ENCODE measurements at regions not wholly inside any gene's neighbourhood (a gene's known extent, or its start where the extent isn't known, plus 50 kb on each side); places are given as distances from the start of the nearest gene placed in this dataset.
"Not testable (repeated sequence)": the region's sequence is repeated elsewhere in the genome, so short reads cannot be mapped to it uniquely, and the experiment has no call there.

DNA sequence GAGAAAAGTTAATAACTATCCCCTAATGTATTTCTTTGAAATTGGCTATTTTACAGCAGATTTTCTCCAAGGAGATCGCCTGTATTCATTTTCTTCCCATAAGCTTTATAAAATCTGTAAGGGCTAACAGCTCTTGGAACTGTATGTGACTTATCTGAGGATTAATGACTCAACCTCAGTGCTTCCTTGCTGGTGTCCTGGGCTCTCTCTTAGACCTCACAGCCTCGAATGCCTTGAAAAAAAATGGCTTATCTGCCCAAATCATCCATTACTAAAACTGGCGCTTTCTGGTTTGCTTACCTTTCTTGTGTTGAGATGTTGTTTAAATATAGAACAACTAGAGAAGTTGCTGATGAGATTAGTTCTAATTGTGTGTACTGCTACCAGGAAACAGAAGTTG, 713.6 kb downstream of the SLC4A3 start:
- DNase-seq (ENCODE audit: low spot score): no peak

DNA sequence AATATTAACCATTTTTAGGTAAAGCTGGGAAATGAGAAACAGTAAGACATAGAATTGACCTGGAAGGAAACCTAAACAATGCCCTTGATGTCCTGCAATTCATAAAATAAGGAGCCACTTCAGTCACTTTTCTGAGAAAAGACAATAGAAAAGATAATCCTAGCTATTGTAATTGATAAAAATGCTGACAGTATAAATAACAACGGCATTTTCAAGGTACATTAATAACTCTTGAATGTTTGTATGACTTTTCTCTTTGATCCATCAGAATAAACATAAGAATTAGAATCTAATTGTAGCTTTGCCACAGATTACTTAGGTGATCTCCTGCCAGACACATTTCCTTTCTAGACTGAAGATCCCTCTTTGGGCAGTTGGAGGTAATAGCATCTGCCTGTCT, 719.5 kb downstream of the SLC4A3 start:
- no peak for DNase-seq (ENCODE audit: low spot score)

DNA sequence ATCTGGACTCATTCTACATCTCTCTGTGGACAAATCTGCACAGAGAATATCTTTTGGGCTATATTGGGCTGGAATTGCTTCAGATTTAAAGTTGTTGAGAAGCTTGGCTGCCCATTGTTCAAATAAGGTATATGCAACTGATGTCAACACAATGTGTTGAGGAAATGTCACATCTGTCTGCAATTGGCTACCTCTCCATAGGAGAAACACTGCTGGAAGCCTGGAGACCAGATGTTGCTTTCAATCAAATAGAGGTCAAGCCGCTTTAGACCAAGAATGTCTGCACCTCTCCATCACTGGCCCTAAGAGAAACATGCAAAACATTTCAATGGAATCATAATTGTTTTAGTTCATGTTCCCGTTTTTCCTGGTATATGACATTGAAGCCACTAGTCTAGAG, 720.2 kb downstream of the SLC4A3 start:
- no peak for DNase-seq (ENCODE audit: low spot score)

DNA sequence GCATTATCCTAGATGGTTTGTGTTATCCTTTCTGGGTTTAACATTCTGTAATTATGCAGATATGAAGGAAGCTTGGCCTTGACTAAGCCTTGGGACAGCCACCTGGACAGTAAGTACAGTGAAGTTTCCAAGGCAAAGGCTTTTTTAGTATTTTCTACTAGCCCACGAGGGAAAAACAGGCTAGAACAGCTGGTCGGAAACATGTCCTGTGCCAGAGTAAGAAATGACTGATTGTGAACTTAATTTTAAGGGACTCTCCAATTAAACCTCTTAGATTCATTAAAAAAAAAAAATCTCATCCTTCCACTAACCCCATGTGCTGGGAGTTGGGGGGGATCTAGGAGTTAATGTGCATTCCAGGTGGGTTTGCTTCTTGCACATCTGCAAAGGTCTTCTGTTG, 720.8 kb downstream of the SLC4A3 start:
- no peak for DNase-seq (ENCODE audit: low spot score)

DNA sequence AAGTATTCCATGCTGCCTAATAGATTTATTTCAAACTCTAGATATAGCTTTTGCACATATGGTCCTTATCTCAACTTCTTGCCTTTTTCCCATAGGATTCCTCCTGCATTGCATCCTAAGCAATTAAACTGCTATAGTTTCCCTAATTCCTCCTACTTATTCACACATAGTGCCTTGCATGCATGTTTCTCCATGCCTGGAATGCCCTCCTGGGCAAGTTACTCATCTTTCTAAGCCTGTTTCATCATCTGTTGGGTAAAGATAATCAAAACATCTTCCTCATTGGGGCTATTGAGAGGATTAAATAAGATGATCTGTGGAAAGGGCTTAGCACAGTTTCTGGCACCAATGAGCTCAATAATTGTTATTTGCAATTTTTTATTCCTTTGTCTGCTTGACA, 726.5 kb downstream of the SLC4A3 start:
- no peak for DNase-seq (ENCODE audit: low spot score)

DNA sequence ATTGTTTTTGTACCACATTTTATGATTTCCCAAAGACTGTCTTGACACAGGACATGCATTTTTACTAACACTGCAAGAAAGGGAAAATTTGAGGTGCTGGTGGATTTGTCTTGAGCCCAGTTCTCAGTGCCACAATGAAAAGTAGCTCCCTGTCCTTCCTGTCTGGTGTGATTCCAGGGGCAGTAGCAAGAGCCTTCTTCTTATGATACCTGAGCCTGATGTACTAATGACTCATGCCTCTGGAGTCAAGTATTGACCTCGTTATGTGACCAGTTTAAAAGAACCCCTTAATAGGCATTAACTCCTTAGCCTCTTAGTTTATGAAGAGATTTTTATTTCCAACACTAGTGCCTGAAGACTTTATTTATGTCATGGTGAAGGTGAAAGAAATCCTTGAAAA, 728.6 kb downstream of the SLC4A3 start:
- DNase-seq (ENCODE audit: low spot score): no peak

DNA sequence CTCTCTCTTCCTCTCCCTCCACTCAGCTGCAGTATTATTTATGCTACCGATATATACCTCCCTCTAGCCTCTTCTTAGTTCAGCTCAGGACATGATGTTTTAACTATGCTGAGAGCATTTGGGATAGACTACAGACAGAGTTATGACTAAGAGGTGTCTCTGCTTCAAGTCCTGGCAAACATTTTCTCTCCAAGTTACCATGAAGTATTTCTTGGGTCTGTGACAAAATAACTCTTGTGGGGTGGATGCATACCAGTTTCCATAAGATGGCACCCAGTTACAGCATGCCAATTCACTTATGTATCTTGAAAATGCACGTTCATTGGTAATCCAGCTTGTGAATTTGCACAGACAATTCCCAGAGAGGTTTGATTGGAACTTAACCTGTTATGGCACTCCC, 737.6 kb downstream of the SLC4A3 start:
- no peak for DNase-seq (ENCODE audit: low spot score)

DNA sequence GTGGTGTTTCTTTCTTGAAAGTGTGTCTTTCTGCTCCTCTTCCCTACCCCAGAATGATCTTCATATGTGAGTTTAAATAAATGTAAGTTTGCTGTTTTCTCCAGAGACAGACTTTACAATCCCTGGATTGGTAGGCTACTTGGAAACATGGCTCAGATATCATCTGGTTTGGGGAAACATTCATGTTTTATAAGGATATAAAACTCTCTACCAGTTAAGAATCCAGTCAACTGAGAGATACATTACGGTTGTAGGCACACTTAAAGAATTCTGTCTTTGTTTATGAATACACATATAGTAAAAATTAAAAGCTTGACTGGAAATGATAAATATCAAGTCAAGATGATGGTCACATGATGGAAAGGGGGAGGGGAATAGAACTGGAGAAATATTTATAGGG, 739.3 kb downstream of the SLC4A3 start:
- no peak for DNase-seq (ENCODE audit: low spot score)

DNA sequence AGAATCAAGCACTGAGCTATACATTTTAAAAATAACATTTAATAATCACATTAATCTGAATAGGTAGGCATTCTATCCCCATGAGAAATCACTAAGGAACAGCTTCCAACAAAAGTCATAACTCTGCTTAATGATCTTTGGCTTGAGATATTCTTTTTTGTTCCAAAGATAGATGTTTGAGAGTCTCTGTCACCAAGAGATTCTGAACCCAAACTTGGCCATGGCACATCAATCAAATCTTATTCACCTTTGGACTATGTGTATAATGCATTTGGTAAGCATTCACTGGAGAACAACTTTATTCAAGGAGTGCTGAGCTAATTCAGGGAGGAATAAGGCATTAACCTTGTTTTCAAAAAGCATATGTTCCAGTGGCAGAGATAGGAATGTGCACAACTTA, 743.3 kb downstream of the SLC4A3 start:
- DNase-seq (ENCODE audit: low spot score): no peak

DNA sequence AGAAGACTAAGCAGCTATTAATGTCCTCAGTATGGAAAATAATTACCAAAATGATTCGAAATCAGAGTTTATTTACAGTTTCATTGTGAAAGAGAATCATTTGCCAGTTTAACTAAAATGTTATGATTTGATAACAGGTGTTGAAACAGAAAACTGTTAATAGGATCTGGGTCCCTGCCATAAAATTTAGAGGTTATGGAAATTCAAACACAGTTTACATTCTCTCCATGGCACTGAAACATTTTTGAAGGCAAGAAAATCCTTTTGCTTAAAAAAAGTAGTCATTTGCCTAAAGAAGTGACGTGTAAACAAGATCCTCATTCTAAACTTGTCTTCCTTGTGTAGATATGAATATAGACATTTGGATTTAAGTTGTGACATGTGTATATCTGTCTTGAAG, 743.8 kb downstream of the SLC4A3 start:
- DNase-seq (ENCODE audit: low spot score): no peak

DNA sequence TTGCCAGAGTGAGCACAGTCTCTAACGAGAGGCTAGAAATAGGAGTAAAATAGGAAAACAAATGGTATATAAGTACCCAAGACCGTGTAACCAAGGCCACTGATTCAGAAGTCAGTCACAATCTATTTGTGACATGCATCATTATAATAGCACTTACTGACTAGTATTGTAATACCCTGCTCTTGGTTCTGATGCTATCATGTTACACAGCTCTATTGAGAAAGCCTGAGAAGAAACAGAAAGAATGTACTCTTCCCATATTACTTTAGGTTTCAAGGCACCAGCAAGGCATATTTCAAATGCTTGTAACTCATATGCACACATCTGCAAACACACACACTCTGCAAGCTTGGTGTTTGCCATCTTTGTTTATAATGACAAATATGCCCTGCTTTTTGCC, 746.4 kb downstream of the SLC4A3 start:
- no peak for DNase-seq (ENCODE audit: low spot score)

DNA sequence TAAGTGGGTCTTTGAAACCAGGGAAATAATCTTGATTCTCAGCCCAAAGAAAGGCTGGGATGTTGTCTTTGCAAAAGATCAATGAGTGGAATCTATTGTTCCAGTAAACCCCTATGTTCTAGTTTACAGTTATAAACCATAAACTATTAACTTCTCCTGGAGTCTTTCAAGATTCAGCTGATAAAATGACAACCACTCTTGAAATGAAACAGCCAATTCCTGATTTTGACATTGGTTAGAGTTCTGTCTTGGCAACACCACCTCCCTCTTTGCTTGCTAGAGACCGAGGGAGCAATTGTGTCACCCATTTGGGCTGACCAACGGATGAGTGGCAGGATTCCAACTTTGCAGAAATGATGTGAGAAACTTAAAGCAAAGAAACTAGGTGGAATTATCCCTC, 746.9 kb downstream of the SLC4A3 start:
- no peak for DNase-seq (ENCODE audit: low spot score)

DNA sequence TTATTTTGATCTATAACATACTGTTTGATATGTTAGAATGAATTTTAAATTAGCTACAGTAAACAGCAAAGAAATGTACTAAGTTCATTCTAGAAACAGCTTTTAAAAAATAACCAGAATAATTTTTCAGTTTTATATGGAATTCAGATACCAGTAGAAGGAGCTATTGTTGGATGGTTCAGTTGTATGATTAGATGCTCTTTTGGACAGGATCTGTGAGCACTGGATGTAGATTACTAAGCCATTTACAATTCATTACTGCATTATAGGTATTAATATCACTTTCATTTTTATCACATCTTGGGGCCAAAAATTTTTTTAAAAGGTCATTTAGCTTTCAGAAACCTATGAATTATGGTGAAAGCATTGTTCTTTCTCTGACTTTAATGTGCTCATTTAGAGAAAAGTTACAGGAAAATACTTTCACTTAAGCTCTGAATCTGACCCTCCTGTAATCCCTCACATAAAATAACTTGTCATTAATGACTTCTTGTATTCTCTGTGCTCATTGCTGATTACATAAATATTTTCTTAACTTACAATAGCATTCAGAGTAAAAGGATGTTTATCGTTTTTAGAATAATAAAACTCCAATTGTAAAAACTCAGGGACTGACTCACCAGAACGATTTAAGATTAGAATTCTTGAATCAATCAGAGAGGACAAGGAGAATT, 750.2 kb downstream of the SLC4A3 start:
- DNase-seq (ENCODE audit: low spot score): no peak

DNA sequence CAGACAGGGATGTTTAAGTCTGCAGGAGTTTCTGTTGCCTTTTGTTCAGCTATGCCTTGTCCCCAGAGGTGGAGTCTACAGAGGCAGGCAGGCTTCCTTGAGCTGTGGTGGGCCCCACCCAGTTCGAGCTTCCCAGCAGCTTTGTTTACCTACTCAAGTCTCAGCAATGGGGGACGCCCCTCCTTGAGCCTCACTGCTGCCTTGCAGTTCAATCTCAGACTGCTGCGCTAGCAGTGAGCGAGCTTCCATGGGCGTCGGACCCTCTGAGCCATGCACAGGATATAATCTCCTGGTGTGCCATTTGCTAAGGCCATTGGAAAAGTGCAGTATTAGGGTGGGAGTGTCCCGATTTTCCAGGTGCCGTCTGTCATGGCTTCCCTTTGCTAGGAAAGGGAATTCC, 760.3 kb downstream of the SLC4A3 start:
- not testable (repeated sequence) for DNase-seq (ENCODE audit: low spot score)

DNA sequence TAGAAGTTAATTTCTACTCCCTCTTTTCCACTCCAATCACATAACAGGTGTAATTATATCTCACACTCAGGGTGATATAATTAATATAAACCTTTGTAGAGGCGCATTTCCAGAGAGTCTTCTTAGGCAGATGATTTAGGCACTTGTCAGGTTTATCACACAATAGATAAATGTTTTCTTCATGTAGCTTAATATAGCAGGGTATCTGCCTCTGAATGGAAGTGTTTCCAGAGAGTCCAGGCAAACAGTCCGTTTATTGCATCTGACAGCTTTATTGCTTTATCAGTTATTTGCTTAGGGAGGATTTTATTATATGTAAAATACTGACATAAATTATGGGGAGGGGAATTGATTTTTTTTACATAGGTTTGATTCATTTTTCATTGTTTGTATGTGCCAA, 766.3 kb downstream of the SLC4A3 start:
- no peak for DNase-seq (ENCODE audit: low spot score)

DNA sequence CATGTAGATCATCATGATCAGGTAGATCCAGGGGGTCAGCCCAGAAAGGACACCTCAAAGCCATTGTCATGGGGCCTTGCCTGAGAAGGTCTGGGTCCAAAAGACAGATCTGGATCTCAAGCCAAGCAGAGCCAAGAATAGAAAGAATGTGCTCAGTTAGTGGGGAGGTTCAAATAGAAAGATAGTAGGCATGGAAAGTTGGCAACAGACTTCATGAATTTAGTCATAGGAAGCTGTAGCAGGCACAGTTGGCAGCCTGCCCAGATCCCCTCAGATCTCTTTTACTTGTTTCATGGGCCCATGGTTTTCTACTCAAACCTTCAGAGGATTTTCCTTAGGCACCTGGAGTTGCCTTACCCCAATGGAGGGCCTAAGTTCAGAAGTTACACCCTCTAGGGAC, 767.0 kb downstream of the SLC4A3 start:
- peak; percentile 69 for DNase-seq (ENCODE audit: low spot score)

DNA sequence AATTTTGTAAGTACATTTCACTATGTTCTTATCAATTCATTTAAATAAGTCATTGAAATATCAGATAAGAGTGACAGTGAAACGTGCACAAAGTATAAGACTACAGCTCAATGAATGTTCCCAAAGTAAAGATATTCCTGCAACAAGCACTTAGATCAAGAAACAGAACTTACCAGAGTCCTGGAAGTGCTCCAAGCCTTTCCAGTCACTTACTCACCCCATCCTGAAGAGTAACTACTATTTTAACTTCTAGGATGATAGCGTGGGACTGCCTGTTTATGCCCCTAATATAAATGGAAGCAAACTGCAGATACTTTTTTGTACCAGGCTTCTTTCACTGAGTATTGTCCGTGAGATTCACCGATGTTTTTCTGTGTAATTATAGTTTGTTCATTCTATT, 768.9 kb downstream of the SLC4A3 start:
- DNase-seq (ENCODE audit: low spot score): peak; percentile 16

DNA sequence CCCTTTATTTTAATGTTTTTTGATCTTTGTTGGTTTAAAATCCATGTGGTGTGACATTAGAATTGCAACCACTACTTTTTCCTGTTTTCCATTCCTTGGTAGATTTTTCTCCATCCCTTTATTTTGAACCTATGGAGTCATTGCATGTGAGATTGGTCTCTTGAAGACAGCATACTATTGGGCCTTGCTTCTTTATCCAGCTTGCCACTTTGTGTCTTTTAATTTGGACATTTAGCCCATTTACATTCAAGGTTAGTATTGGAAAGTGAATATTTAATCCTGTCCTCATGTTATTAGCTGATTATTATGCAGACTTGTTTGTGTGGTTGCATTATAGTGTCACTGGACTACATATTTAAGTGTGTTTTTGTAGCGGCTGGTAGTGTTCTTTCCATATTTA, 782.9 kb downstream of the SLC4A3 start:
- no peak for DNase-seq (ENCODE audit: low spot score)

DNA sequence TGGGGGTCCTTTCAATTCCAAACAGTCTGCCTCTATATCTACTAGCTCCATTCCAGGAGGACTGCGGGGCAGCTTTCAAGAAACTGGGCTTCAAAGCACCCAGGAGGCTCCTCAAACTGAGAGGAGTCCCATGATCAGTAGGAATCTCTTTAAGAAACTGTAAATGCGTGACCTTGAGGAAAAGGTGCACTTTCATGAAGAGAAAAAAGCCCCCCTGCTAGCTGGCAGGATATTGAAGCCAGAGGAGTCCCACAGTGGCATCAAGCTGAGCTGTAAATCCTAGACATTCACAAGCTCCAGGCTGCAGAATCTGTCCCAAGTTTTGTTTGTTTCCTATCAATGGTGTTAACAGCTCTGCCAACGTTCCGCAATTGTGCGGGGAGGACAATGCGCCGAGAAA, 790.1 kb downstream of the SLC4A3 start:
- DNase-seq (ENCODE audit: low spot score): no peak

DNA sequence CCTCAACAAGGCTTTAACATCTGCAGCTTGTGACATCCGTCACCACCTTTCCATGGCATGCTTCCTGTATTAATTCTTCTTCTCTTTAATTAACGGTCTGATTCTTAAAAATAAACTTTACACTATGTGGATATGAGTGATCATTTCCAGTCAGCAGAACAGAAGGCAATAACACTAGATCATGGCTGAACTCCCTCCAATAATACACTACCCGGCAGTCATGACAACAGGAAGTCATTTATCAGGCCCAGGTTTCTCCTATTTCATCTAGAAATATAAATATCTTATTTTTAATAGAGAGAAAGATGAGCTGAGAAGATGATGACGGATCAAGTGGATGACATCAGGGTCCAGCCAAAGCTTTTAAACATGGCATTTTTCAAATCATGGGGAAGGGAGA, 792.2 kb downstream of the SLC4A3 start:
- no peak for DNase-seq (ENCODE audit: low spot score)

DNA sequence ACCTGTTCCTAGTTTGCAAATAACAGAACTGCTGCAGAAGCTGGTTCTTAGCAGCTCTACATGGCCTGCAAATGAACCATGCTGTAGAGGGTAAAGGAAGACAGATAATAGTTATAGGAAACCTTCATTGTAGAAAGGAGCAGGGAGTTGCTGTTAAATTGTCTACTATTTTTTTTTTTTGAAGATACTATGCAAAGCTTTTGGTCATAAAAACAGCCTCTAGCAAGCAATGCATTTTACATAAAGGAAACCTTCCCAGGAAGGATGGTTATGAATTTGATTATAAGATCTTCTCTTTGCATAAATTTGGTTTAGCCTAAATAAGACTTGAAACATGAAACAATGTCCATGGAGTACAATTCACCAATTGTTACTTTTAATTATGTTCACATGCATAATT, 793.4 kb downstream of the SLC4A3 start:
- DNase-seq (ENCODE audit: low spot score): no peak

DNA sequence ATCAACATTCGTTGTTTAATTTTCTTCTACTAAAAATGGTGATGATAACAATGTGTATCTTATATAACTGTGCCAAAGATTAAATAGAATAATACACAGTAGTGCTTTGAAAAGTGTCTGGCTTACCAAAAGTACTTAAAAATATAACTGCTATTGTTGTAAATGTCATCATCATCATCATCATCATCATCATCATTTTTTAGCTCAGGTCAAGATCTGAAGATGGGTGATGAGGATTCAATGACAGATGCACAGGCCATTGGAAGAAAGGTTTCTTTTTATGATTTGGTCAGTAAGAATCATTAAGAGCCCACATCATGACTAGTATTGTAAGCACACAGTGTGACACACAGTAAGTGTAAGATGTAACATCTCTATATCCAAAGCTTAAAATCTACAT, 795.2 kb downstream of the SLC4A3 start:
- DNase-seq (ENCODE audit: low spot score): no peak

DNA sequence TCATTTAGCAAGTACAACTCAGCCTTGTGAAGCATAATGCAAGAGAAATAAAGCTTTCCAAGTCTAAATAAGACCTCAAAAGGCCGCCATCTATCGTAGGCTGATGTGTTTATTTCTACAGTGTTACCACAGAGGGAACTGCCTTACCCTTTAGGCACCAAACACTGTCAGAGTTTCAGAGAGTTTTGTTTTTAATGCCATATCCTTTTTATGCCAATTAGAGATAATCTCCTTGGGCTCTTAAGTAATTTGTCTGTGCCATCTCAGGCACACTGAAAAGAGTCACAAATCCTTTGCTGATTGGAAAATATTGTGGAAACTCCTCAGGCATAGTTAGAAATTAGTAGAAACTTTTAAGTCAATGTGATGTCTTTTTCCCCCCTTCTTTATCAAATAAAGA, 797.1 kb downstream of the SLC4A3 start:
- DNase-seq (ENCODE audit: low spot score): no peak

DNA sequence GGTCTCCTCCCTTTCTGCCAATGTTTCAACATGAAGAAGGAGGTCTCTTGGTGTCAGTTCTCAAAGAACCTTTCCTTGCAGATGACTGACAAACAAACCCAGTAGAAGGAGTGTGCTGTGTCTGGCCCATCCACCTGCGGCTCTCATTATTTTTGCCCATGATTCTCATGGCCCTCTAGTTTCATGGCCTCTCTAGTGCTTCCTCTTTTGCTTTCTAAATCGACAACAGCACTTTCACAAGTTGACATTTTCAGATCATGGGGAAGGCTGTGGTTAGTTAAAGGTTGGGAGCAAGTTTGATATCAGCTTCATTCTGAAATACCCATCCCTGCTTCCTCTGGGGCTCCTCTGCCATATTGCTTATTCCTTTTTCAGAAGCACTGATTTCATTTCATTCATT, 805.2 kb downstream of the SLC4A3 start:
- no peak for DNase-seq (ENCODE audit: low spot score)

DNA sequence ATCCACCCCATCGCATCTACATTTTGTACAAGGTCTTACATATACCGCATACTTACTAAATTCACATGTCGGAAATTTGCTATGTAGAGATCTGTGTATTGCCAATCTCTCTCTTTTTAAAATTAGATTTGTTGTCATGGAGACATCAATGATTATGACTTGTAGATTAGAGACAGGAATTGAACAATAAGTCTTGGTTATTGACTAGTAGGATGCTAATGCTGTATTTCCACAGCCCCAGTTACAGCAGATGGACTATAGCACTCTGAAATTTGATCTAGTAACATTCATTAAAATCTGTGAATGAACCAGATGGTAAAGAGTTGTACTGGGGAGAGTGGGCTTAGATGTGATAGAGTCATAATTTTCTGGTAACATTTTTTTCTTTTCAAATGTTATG, 805.7 kb downstream of the SLC4A3 start:
- DNase-seq (ENCODE audit: low spot score): no peak
